ENCODE measurements at regions not wholly inside any gene's neighbourhood (a gene's known extent, or its start where the extent isn't known, plus 50 kb on each side); places are given as distances from the start of the nearest gene placed in this dataset.
"Not testable (repeated sequence)": the region's sequence is repeated elsewhere in the genome, so short reads cannot be mapped to it uniquely, and the experiment has no call there.

GRCh38 chr5:2863675-2864433, 112.4 kb upstream of the IRX2 start:
- Mint-ChIP-seq H3K27ac (ENCODE audit: unreplicated experiment) (no peak overlapping the region), H3K36me3 (ENCODE audit: low read depth) (no peaks in the 10 kb centered on the region), H3K4me1 (peaks cover 28% of the 10 kb centered on the region), H3K4me3 (no peak overlapping the region), H3K9me3 (peaks cover 3% of the 10 kb centered on the region), H3K27me3 (ENCODE audit: low read depth) (no peaks in the 10 kb centered on the region)
- DNase-seq (ENCODE audit: low read depth, low spot score): no peak
- no peak for TF ChIP-seq CTCF (conservative IDR thresholded peaks at IDR 0.05)

- no peak for TF ChIP-seq CTCF (conservative IDR thresholded peaks at IDR 0.05)
- H3K27me3 Mint-ChIP-seq (ENCODE audit: low read depth): no peaks in the 10 kb centered on the region
- peaks cover 3% of the 10 kb centered on the region for H3K9me3 Mint-ChIP-seq
- H3K4me3 Mint-ChIP-seq: no peak overlapping the region
- no peak for DNase-seq (ENCODE audit: low read depth, low spot score)
- H3K36me3 Mint-ChIP-seq (ENCODE audit: low read depth): no peaks in the 10 kb centered on the region
- peaks cover 28% of the 10 kb centered on the region for H3K4me1 Mint-ChIP-seq
- H3K27ac Mint-ChIP-seq (ENCODE audit: unreplicated experiment): no peak overlapping the region
These were observed 111.7 kb upstream of the IRX2 start for GRCh38 chr5:2863133-2863532.

- H3K27ac Mint-ChIP-seq (ENCODE audit: unreplicated experiment); H3K4me3 Mint-ChIP-seq; DNase-seq (ENCODE audit: low read depth, low spot score); H3K36me3 Mint-ChIP-seq (ENCODE audit: low read depth); H3K27me3 Mint-ChIP-seq (ENCODE audit: low read depth); H3K9me3 Mint-ChIP-seq: not testable (repeated sequence)
- H3K4me1 Mint-ChIP-seq: peaks cover 28% of the 10 kb centered on the region
These were observed 110.7 kb upstream of the IRX2 start for GRCh38 chr5:2862176-2862575.

GRCh38 chr5:2861605-2862004, 110.1 kb upstream of the IRX2 start:
- no peaks in the 10 kb centered on the region for H3K27me3 Mint-ChIP-seq (ENCODE audit: low read depth)
- no peak for DNase-seq (ENCODE audit: low read depth, low spot score)
- no peaks in the 10 kb centered on the region for H3K36me3 Mint-ChIP-seq (ENCODE audit: low read depth)
- peaks cover 28% of the 10 kb centered on the region for H3K4me1 Mint-ChIP-seq
- H3K9me3 Mint-ChIP-seq: peaks cover 3% of the 10 kb centered on the region
- no peak for TF ChIP-seq CTCF (conservative IDR thresholded peaks at IDR 0.05)
- no peak overlapping the region for H3K27ac Mint-ChIP-seq (ENCODE audit: unreplicated experiment)
- H3K4me3 Mint-ChIP-seq: no peak overlapping the region

GRCh38 chr5:2860101-2860500, 108.6 kb upstream of the IRX2 start:
- Mint-ChIP-seq H3K4me3 (no peak overlapping the region), H3K27me3 (ENCODE audit: low read depth) (no peaks in the 10 kb centered on the region), H3K27ac (ENCODE audit: unreplicated experiment) (no peak overlapping the region), H3K36me3 (ENCODE audit: low read depth) (no peaks in the 10 kb centered on the region), H3K4me1 (peaks cover 26% of the 10 kb centered on the region), H3K9me3 (peaks cover under 1% of the 10 kb centered on the region)
- TF ChIP-seq CTCF (conservative IDR thresholded peaks at IDR 0.05): no peak
- DNase-seq (ENCODE audit: low read depth, low spot score): no peak

- H3K27me3 Mint-ChIP-seq (ENCODE audit: low read depth): no peaks in the 10 kb centered on the region
- peaks cover 11% of the 10 kb centered on the region for H3K4me1 Mint-ChIP-seq
- no peak overlapping the region for H3K27ac Mint-ChIP-seq (ENCODE audit: unreplicated experiment)
- TF ChIP-seq CTCF (conservative IDR thresholded peaks at IDR 0.05): no peak
- DNase-seq (ENCODE audit: low read depth, low spot score): no peak
- H3K4me3 Mint-ChIP-seq: no peak overlapping the region
- no peaks in the 10 kb centered on the region for H3K9me3 Mint-ChIP-seq
- H3K36me3 Mint-ChIP-seq (ENCODE audit: low read depth): no peaks in the 10 kb centered on the region
These were observed 106.4 kb upstream of the IRX2 start for GRCh38 chr5:2857837-2858236.
